ENCODE measurements at regions not wholly inside any gene's neighbourhood (a gene's known extent, or its start where the extent isn't known, plus 50 kb on each side); places are given as distances from the start of the nearest gene placed in this dataset.
"Not testable (repeated sequence)": the region's sequence is repeated elsewhere in the genome, so short reads cannot be mapped to it uniquely, and the experiment has no call there.

DNA sequence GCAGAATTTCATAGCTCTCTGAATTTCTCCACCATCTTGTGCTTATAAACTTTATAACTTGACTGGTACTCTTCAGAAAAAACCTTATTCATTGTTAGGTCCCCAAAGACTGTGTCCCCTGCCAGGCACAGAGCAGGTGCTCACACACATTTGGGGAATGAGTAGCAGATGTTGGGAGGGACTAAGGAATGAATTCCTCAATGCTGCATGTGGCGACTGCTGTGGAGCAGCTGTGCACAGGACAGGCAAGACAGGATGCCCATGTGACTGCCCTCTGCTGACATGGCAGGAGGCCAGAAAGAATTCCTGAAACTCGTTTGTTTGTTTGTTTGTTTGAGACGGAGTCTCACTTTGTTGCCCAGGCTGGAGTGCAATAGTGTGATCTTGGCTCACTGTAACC, 122.3 kb upstream of the ITGA6 start:
- Histone ChIP-seq H3K4me3 (no peak overlapping the region), H3K27ac (no peak overlapping the region), H3K4me1 (peaks cover 0 to 2% (median 0%) of the 10 kb centered on the region in 4 donors), H3K9me3 (no peaks in the 10 kb centered on the region), H3K36me3 (no peaks in the 10 kb centered on the region), H3K27me3 (peaks cover 0 to 6% of the 10 kb centered on the region in 2 donors)
- TF ChIP-seq, protein P1, sequence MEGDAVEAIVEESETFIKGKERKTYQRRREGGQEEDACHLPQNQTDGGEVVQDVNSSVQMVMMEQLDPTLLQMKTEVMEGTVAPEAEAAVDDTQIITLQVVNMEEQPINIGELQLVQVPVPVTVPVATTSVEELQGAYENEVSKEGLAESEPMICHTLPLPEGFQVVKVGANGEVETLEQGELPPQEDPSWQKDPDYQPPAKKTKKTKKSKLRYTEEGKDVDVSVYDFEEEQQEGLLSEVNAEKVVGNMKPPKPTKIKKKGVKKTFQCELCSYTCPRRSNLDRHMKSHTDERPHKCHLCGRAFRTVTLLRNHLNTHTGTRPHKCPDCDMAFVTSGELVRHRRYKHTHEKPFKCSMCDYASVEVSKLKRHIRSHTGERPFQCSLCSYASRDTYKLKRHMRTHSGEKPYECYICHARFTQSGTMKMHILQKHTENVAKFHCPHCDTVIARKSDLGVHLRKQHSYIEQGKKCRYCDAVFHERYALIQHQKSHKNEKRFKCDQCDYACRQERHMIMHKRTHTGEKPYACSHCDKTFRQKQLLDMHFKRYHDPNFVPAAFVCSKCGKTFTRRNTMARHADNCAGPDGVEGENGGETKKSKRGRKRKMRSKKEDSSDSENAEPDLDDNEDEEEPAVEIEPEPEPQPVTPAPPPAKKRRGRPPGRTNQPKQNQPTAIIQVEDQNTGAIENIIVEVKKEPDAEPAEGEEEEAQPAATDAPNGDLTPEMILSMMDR (IDR thresholded peaks at IDR 0.05): no peak
- intact Hi-C loops (cut with DNase I; ENCODE audit: low total_unique reads): no loop called here
- DNase-seq: no peak

DNA sequence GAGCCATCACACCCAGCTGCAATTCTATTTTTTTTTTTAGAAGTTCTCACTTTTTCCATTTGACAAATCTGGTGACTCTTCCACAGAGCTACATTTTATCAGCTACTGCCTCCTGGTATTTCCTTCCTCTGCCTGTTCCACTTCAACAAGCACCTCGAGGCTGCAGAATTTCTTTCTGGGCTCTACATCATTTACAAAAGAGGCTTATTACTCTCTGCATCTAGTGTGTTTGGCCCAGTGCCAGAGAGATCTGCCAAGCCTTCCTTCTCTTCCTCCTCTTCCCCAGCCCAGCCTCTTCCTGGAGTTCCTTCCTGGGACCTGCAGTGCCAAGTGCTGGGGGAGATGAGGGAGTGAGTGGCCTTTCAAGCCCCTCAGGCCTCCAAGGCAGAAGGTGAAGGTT, 119.6 kb upstream of the ITGA6 start:
- no peak overlapping the region for H3K4me3 ChIP-seq
- TF ChIP-seq, protein P1 (IDR thresholded peaks at IDR 0.05): no peak
- H3K36me3 ChIP-seq: no peaks in the 10 kb centered on the region
- no peaks in the 10 kb centered on the region for H3K4me1 ChIP-seq
- peak in 1 of 2 donors; percentile 45 for DNase-seq
- intact Hi-C loops (cut with DNase I; ENCODE audit: low total_unique reads): no loop called here
- no peaks in the 10 kb centered on the region for H3K9me3 ChIP-seq
- peaks cover 0 to 6% of the 10 kb centered on the region in 2 donors for H3K27me3 ChIP-seq
- no peak overlapping the region for H3K27ac ChIP-seq

DNA sequence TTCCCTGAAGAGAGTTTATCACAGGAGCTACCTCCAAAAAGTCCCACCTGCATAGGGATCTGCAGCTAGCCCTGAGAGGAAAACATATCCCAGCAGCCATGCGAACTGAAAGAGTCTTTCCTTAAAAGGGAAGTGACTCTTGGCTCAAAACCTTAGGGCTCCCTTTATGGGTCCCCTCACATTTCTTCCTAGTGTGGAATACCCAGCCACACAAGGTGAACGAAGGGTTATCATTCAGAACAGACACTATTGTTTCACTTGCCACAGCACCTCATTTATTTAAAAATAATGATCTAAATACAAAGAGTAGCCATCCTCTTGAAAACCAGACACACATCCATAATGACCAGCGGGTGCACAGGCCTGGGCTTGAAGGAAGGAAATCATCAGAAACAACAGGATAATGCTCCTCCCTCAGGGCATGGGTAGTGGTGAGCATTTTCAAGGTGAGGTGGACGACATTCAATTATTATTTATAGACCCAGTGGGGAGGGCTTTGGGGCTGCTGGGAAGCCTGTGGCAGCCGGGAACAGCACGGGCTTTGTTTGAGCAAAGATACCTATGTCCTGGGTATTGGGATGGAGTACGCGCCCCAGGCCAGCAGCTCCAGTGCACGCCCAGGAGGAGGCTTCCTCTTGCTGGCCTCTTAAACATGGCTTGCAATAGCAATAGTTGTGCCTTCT, 119.0 kb upstream of the ITGA6 start:
- intact Hi-C loops (cut with DNase I; ENCODE audit: low total_unique reads): no loop called here

DNA sequence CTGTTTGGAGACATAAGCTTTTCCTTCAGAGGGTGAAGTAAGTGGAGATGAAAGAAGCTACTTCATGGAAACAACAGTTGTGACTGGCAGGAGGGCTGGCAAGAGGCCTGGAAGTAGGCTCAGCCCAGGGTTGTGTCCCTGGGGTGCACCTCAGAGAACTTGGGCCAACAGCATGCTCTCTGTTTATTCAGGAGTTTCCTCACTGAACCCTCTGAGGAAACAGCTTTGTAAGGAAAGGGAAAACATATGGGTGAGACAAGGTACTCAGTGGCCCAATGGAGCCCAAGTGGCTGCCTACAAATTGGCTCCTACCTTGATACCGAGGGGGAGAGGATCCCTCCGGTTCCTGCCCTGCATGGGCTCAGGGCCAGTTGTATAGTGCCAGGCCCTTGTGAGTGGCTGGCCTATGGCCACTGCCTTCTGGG, 115.5 kb upstream of the ITGA6 start:
- Histone ChIP-seq H3K27me3 (no peaks in the 10 kb centered on the region), H3K4me1 (no peaks in the 10 kb centered on the region), H3K36me3 (no peaks in the 10 kb centered on the region), H3K4me3 (no peak overlapping the region), H3K9me3 (no peaks in the 10 kb centered on the region), H3K27ac (no peak overlapping the region)
- TF ChIP-seq, protein P1 (IDR thresholded peaks at IDR 0.05): no peak
- intact Hi-C loops (cut with DNase I; ENCODE audit: low total_unique reads): no loop called here
- peak in 1 of 2 donors; percentile 29 for DNase-seq

More for the DNA sequence above, 119.0 kb upstream of the ITGA6 start:
- Histone ChIP-seq H3K9me3 (no peaks in the 10 kb centered on the region), H3K27me3 (peaks cover 0 to 6% of the 10 kb centered on the region in 2 donors), H3K4me1 (no peaks in the 10 kb centered on the region), H3K36me3 (no peaks in the 10 kb centered on the region), H3K4me3 (no peak overlapping the region), H3K27ac (no peak overlapping the region)
- TF ChIP-seq, protein P1 (IDR thresholded peaks at IDR 0.05): no peak
- DNase-seq: no peak

DNA sequence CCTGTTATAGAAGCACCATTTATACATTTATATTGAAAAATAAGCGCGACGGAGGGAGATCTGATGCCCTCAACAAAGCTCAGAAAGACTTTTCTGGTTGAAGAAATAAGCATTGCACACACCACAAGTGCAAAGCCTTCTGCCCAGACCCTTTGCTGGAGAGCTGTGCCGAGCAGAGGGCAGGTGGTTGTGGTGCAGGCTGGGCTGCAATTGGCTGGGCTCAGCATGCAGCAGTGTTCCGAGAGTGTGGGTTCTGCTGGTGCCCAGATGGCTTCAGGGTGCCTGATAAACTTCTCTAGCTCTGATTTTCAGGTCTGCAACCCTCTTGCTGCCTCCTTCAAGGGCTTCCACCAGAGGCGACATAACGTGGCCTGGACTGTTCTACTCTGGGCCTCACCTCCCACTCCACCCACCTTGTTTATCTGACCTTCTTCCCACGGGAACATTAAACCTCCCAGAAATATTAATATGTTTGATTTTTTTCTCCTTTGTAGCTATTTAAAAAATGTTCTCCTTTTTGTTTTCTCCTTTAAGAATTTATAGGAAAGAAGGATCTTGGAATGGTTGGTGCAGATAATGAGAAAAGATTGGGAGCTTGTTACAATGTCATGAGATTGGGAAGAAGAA, 113.6 kb upstream of the ITGA6 start:
- H3K27ac ChIP-seq: no peak overlapping the region
- H3K4me3 ChIP-seq: no peak overlapping the region
- H3K9me3 ChIP-seq: no peaks in the 10 kb centered on the region
- DNase-seq: no peak
- no peaks in the 10 kb centered on the region for H3K4me1 ChIP-seq
- H3K27me3 ChIP-seq: no peaks in the 10 kb centered on the region
- TF ChIP-seq, protein P1 (IDR thresholded peaks at IDR 0.05): no peak
- intact Hi-C loops (cut with DNase I; ENCODE audit: low total_unique reads): no loop called here
- no peaks in the 10 kb centered on the region for H3K36me3 ChIP-seq

DNA sequence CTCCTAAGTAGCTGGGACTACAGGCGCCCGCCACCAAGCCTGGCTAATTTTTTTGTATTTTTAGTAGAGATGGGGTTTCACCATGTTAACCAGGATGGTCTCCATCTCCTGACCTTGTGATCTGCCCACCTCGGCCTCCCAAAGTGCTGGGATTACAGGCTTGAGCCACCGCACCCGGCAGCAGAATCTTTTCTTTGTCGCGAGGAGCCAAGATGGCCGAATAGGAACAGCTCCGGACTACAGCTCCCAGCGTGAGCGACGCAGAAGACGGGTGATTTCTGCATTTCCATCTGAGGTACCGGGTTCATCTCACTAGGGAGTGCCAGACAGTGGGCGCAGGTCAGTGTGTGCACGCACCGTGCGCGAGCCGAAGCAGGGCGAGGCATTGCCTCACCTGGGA, 112.3 kb upstream of the ITGA6 start:
- intact Hi-C loops (cut with DNase I; ENCODE audit: low total_unique reads); H3K9me3 ChIP-seq; H3K27ac ChIP-seq; H3K4me3 ChIP-seq; DNase-seq; H3K4me1 ChIP-seq; H3K27me3 ChIP-seq; H3K36me3 ChIP-seq: not testable (repeated sequence)

All from tibial artery (tissue), 4 donors.